ENCODE measurements at regions not wholly inside any gene's neighbourhood (a gene's known extent, or its start where the extent isn't known, plus 50 kb on each side); places are given as distances from the start of the nearest gene placed in this dataset.

DNA sequence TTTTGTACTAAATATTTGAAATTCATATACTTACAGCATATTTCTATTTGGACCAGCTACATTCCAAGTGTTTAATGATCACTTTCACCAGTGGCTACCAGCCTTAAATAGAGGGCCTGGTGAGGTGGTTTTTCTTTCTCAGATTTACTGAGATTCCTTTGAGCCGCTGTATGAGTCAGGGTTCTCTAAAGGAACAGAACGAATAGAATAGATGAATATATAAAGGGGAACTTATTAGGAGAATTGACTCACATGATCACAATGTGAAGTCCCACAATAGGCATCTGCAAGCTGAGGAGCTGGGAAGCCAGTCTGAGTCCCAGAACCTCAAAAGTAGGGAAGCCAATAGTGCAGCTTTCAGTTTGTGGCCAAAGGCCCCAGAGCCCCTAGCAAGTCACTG is 146.2 kb upstream of the TLL1 start:
- DNase-seq (ENCODE audit: low spot score): no peak
- H3K18ac ChIP-seq (ENCODE audit: low read length): no peak overlapping the region
- H3K4me1 ChIP-seq (ENCODE audit: control insufficient read depth in 2 of 2, insufficient read depth in 1 of 2, low read depth in 1 of 2, low read length in 2 of 2): no peaks in the 10 kb centered on the region
- no peak overlapping the region for H2AK5ac ChIP-seq (ENCODE audit: low read depth, low read length)
- no peaks in the 10 kb centered on the region for H3K9me3 ChIP-seq (replicated peaks in 1 of 2; ENCODE audit: control insufficient read depth in 2 of 2, insufficient read depth in 1 of 2, low read depth in 1 of 2, low read length in 2 of 2)
- H2BK15ac ChIP-seq (ENCODE audit: low read length): no peak overlapping the region
- H2BK120ac ChIP-seq (ENCODE audit: low read depth, low read length): no peak overlapping the region
- no peak overlapping the region for H2AFZ ChIP-seq (ENCODE audit: low read length)
- H3K4ac ChIP-seq (ENCODE audit: low read length): no peak overlapping the region
- no peak overlapping the region for H2BK5ac ChIP-seq (ENCODE audit: low read length)
- H3K27ac ChIP-seq (replicated peaks; ENCODE audit: low read length): no peak overlapping the region
- no peak overlapping the region for H3K23ac ChIP-seq (ENCODE audit: low read depth, low read length, poor library complexity)
- H3K36me3 ChIP-seq (replicated peaks in 1 of 2; ENCODE audit: control insufficient read depth in 2 of 2, insufficient read depth in 2 of 2, low read length in 2 of 2): no peaks in the 10 kb centered on the region
- no peak overlapping the region for H4K8ac ChIP-seq (ENCODE audit: low read depth, low read length)
- H3K9ac ChIP-seq (ENCODE audit: low read depth, low read length, poor library complexity): no peak overlapping the region
- no peak overlapping the region for H4K91ac ChIP-seq (ENCODE audit: low read depth, low read length, poor library complexity)
- no peak overlapping the region for H3K14ac ChIP-seq (ENCODE audit: low read length)
- no peak overlapping the region for H3K4me3 ChIP-seq (ENCODE audit: low read length in 2 of 2)
- no peak overlapping the region for H3K4me2 ChIP-seq (ENCODE audit: insufficient read depth, low read length, poor library complexity, severe bottlenecking)
- H3K27me3 ChIP-seq (ENCODE audit: control insufficient read depth in 3 of 3, insufficient read depth in 3 of 3, low read depth in 1 of 3, low read length in 3 of 3): no peaks in the 10 kb centered on the region
- WGBS, 2 donors (ENCODE audit: extremely low coverage in 2 of 2, insufficient read length in 2 of 2, insufficient replicate concordance in 1 of 2): no CpG with 5 or more reads among the region's 2 CpGs
- no peak overlapping the region for H2BK12ac ChIP-seq (ENCODE audit: low read length)
- no peaks in the 10 kb centered on the region for H3K79me1 ChIP-seq (ENCODE audit: low read depth, low read length)

GRCh38 chr4:165737309-165737972 is 135.6 kb upstream of the TLL1 start:
- Histone ChIP-seq H3K4me2 (ENCODE audit: insufficient read depth, low read length, poor library complexity, severe bottlenecking) (no peak overlapping the region), H3K9me3 (replicated peaks in 1 of 2; ENCODE audit: control insufficient read depth in 2 of 2, insufficient read depth in 1 of 2, low read depth in 1 of 2, low read length in 2 of 2) (peaks cover 1 to 4% of the 10 kb centered on the region in 2 donors), H3K4ac (ENCODE audit: low read length) (no peak overlapping the region), H3K9ac (ENCODE audit: low read depth, low read length, poor library complexity) (no peak overlapping the region), H2AFZ (ENCODE audit: low read length) (no peak overlapping the region), H3K4me3 (ENCODE audit: low read length in 2 of 2) (no peak overlapping the region), H3K79me1 (ENCODE audit: low read depth, low read length) (no peaks in the 10 kb centered on the region), H3K18ac (ENCODE audit: low read length) (no peak overlapping the region), H2BK12ac (ENCODE audit: low read length) (no peak overlapping the region), H3K23ac (ENCODE audit: low read depth, low read length, poor library complexity) (no peak overlapping the region), H2BK5ac (ENCODE audit: low read length) (no peak overlapping the region), H4K8ac (ENCODE audit: low read depth, low read length) (no peak overlapping the region), H2BK15ac (ENCODE audit: low read length) (no peak overlapping the region), H4K91ac (ENCODE audit: low read depth, low read length, poor library complexity) (no peak overlapping the region), H3K27ac (replicated peaks; ENCODE audit: low read length) (no peak overlapping the region), H2AK5ac (ENCODE audit: low read depth, low read length) (no peak overlapping the region), H3K27me3 (ENCODE audit: control insufficient read depth in 3 of 3, insufficient read depth in 3 of 3, low read depth in 1 of 3, low read length in 3 of 3) (no peaks in the 10 kb centered on the region), H3K36me3 (replicated peaks in 1 of 2; ENCODE audit: control insufficient read depth in 2 of 2, insufficient read depth in 2 of 2, low read length in 2 of 2) (peaks cover 0 to 2% of the 10 kb centered on the region in 2 donors), H2BK120ac (ENCODE audit: low read depth, low read length) (no peak overlapping the region), H3K14ac (ENCODE audit: low read length) (no peak overlapping the region), H3K4me1 (ENCODE audit: control insufficient read depth in 2 of 2, insufficient read depth in 1 of 2, low read depth in 1 of 2, low read length in 2 of 2) (no peaks in the 10 kb centered on the region)
- no CpG with 5 or more reads among the region's 1 CpG for WGBS, 2 donors (ENCODE audit: extremely low coverage in 2 of 2, insufficient read length in 2 of 2, insufficient replicate concordance in 1 of 2)
- no peak for DNase-seq (ENCODE audit: low spot score)

GRCh38 chr4:165738571-165738970 is 134.5 kb upstream of the TLL1 start:
- no peak for DNase-seq (ENCODE audit: low spot score)
- no peak overlapping the region for H3K4me3 ChIP-seq (ENCODE audit: low read length in 2 of 2)
- H3K9ac ChIP-seq (ENCODE audit: low read depth, low read length, poor library complexity): no peak overlapping the region
- H3K4me2 ChIP-seq (ENCODE audit: insufficient read depth, low read length, poor library complexity, severe bottlenecking): no peak overlapping the region
- H3K27ac ChIP-seq (replicated peaks; ENCODE audit: low read length): no peak overlapping the region
- H4K91ac ChIP-seq (ENCODE audit: low read depth, low read length, poor library complexity): no peak overlapping the region
- no peaks in the 10 kb centered on the region for H3K79me1 ChIP-seq (ENCODE audit: low read depth, low read length)
- no peak overlapping the region for H2BK5ac ChIP-seq (ENCODE audit: low read length)
- H2AK5ac ChIP-seq (ENCODE audit: low read depth, low read length): no peak overlapping the region
- H3K9me3 ChIP-seq (replicated peaks in 1 of 2; ENCODE audit: control insufficient read depth in 2 of 2, insufficient read depth in 1 of 2, low read depth in 1 of 2, low read length in 2 of 2): peaks cover 1 to 4% of the 10 kb centered on the region in 2 donors
- no peak overlapping the region for H3K4ac ChIP-seq (ENCODE audit: low read length)
- peak overlapping the region; percentile 11 for H2AFZ ChIP-seq (ENCODE audit: low read length)
- no peak overlapping the region for H3K14ac ChIP-seq (ENCODE audit: low read length)
- H3K4me1 ChIP-seq (ENCODE audit: control insufficient read depth in 2 of 2, insufficient read depth in 1 of 2, low read depth in 1 of 2, low read length in 2 of 2): no peaks in the 10 kb centered on the region
- no peak overlapping the region for H2BK15ac ChIP-seq (ENCODE audit: low read length)
- H3K18ac ChIP-seq (ENCODE audit: low read length): no peak overlapping the region
- no peak overlapping the region for H3K23ac ChIP-seq (ENCODE audit: low read depth, low read length, poor library complexity)
- whole genome bisulfite sequencing, 2 donors (ENCODE audit: extremely low coverage in 2 of 2, insufficient read length in 2 of 2, insufficient replicate concordance in 1 of 2): no CpG with 5 or more reads among the region's 1 CpG
- no peak overlapping the region for H4K8ac ChIP-seq (ENCODE audit: low read depth, low read length)
- H2BK120ac ChIP-seq (ENCODE audit: low read depth, low read length): no peak overlapping the region
- H3K36me3 ChIP-seq (replicated peaks in 1 of 2; ENCODE audit: control insufficient read depth in 2 of 2, insufficient read depth in 2 of 2, low read length in 2 of 2): peaks cover 0 to 2% of the 10 kb centered on the region in 2 donors
- no peaks in the 10 kb centered on the region for H3K27me3 ChIP-seq (ENCODE audit: control insufficient read depth in 3 of 3, insufficient read depth in 3 of 3, low read depth in 1 of 3, low read length in 3 of 3)
- no peak overlapping the region for H2BK12ac ChIP-seq (ENCODE audit: low read length)

- Histone ChIP-seq H3K4ac (ENCODE audit: low read length) (no peak overlapping the region), H3K27me3 (ENCODE audit: control insufficient read depth in 3 of 3, insufficient read depth in 3 of 3, low read depth in 1 of 3, low read length in 3 of 3) (no peaks in the 10 kb centered on the region), H3K18ac (ENCODE audit: low read length) (no peak overlapping the region), H4K8ac (ENCODE audit: low read depth, low read length) (no peak overlapping the region), H3K4me1 (ENCODE audit: control insufficient read depth in 2 of 2, insufficient read depth in 1 of 2, low read depth in 1 of 2, low read length in 2 of 2) (no peaks in the 10 kb centered on the region), H2BK12ac (ENCODE audit: low read length) (no peak overlapping the region), H3K14ac (ENCODE audit: low read length) (no peak overlapping the region), H3K23ac (ENCODE audit: low read depth, low read length, poor library complexity) (no peak overlapping the region), H2BK5ac (ENCODE audit: low read length) (no peak overlapping the region), H3K9me3 (replicated peaks in 1 of 2; ENCODE audit: control insufficient read depth in 2 of 2, insufficient read depth in 1 of 2, low read depth in 1 of 2, low read length in 2 of 2) (peaks cover 0 to 4% of the 10 kb centered on the region in 2 donors), H3K4me3 (ENCODE audit: low read length in 2 of 2) (no peak overlapping the region), H3K79me1 (ENCODE audit: low read depth, low read length) (no peaks in the 10 kb centered on the region), H3K36me3 (replicated peaks in 1 of 2; ENCODE audit: control insufficient read depth in 2 of 2, insufficient read depth in 2 of 2, low read length in 2 of 2) (peaks cover 0 to 2% of the 10 kb centered on the region in 2 donors), H3K27ac (replicated peaks; ENCODE audit: low read length) (no peak overlapping the region), H2AK5ac (ENCODE audit: low read depth, low read length) (no peak overlapping the region), H2BK120ac (ENCODE audit: low read depth, low read length) (no peak overlapping the region), H3K4me2 (ENCODE audit: insufficient read depth, low read length, poor library complexity, severe bottlenecking) (no peak overlapping the region), H2AFZ (ENCODE audit: low read length) (no peak overlapping the region), H2BK15ac (ENCODE audit: low read length) (no peak overlapping the region), H3K9ac (ENCODE audit: low read depth, low read length, poor library complexity) (no peak overlapping the region), H4K91ac (ENCODE audit: low read depth, low read length, poor library complexity) (no peak overlapping the region)
- no CpG with 5 or more reads among the region's 6 CpGs for WGBS, 2 donors (ENCODE audit: extremely low coverage in 2 of 2, insufficient read length in 2 of 2, insufficient replicate concordance in 1 of 2)
- DNase-seq (ENCODE audit: low spot score): no peak
Observed at GRCh38 chr4:165740911-165741310, 132.1 kb upstream of the TLL1 start.

All from neuronal stem cell (in vitro differentiated cells).